ENCODE measurements at regions not wholly inside any gene's neighbourhood (a gene's known extent, or its start where the extent isn't known, plus 50 kb on each side); places are given as distances from the start of the nearest gene placed in this dataset.

DNA sequence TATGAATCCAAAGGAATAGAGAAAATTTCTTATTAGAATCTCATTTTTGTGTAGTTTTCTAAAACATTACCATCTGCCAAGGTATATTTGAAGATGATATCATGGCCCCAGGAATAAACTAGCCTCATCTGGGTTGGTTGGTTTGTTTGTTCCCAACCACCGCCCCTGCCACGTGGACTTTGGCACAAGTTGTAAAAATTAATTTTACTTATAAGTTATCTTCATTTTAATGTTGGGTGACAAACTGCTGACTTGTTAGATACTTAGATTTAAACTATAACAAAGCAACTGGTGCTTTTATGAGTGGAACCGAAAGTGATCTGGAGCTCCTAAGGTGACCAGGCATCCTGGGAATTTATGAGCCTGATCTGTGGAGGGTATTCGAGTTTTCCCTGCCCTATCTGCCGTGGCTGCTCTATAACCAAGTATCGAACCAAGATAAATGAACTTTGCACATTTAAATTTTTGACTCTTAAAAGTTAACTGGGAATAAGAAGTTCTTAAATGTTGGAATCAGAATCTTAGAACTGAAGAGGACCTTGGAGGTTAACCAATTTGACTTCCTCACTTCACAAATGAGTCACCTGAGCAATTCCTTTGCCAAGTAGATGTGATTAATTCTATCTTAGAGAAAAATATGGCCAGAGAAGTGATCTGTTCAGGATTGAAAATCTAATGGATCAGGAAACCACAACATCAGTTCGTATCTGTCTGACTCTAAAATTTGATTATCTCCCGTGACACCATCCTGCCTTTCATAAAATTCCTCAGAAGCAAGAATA, 129.1 kb upstream of the ARHGAP42 start:
- TF ChIP-seq EZH2 (IDR thresholded peaks at IDR 0.05; ENCODE audit: low read depth), result no peak
- TF ChIP-seq, protein P1, sequence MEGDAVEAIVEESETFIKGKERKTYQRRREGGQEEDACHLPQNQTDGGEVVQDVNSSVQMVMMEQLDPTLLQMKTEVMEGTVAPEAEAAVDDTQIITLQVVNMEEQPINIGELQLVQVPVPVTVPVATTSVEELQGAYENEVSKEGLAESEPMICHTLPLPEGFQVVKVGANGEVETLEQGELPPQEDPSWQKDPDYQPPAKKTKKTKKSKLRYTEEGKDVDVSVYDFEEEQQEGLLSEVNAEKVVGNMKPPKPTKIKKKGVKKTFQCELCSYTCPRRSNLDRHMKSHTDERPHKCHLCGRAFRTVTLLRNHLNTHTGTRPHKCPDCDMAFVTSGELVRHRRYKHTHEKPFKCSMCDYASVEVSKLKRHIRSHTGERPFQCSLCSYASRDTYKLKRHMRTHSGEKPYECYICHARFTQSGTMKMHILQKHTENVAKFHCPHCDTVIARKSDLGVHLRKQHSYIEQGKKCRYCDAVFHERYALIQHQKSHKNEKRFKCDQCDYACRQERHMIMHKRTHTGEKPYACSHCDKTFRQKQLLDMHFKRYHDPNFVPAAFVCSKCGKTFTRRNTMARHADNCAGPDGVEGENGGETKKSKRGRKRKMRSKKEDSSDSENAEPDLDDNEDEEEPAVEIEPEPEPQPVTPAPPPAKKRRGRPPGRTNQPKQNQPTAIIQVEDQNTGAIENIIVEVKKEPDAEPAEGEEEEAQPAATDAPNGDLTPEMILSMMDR (conservative IDR thresholded peaks at IDR 0.05), result no peak
- Histone ChIP-seq H4K20me1 (ENCODE audit: insufficient read depth) (no peaks in the 10 kb centered on the region), H3K4me3 (no peak overlapping the region), H3F3A (ENCODE audit: insufficient read depth, low read depth) (peaks cover 10% of the 10 kb centered on the region; the same call in 1 of the 2 replicates), H3K9me3 (ENCODE audit: insufficient read depth, low read depth) (no peaks in the 10 kb centered on the region), H3K27ac (no peak overlapping the region), H3K4me1 (replicated peaks; ENCODE audit: insufficient read depth) (peaks cover 24% of the 10 kb centered on the region), H3K79me2 (ENCODE audit: low read depth) (no peaks in the 10 kb centered on the region), H2AFZ (no peak overlapping the region), H3K9me2 (ENCODE audit: insufficient read depth) (no peaks in the 10 kb centered on the region), H3K27me3 (ENCODE audit: insufficient read depth, low read depth) (no peaks in the 10 kb centered on the region), H3K36me3 (ENCODE audit: low read depth) (no peaks in the 10 kb centered on the region), H3K4me2 (no peak overlapping the region)
- intact Hi-C loops (cut with micrococcal nuclease; ENCODE audit: unreplicated experiment), result no loop called here
- CTCF ChIA-PET, result no interaction called here
- DNase-seq, result no peak
- POLR2A ChIA-PET (ENCODE audit: unreplicated experiment), result no interaction called here
- BruUV-seq (replicated peaks), result no TSS peak

DNA sequence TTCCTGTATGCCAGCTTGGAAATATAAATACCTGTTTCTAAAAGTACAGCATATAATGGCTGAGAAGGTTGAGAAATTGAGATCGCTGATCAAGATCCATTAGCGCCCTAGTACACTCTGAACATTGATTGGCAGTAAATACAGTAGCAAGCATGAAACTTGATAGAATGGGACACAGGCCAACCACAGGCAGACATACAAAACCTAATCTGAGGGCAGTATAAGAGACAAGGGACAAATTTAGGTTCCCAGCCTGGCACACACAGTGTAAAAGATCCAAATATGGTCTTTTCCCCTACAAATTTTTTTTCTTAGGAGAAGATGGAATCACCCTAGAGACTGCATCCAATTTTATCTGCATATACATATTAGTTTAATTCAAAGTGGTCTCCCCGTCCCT, 126.5 kb upstream of the ARHGAP42 start:
- Histone ChIP-seq H3K4me3 (no peak overlapping the region), H3K27ac (no peak overlapping the region), H2AFZ (no peak overlapping the region), H3K9me3 (ENCODE audit: insufficient read depth, low read depth) (no peaks in the 10 kb centered on the region), H3K36me3 (ENCODE audit: low read depth) (no peaks in the 10 kb centered on the region), H3K27me3 (ENCODE audit: insufficient read depth, low read depth) (no peaks in the 10 kb centered on the region), H3F3A (ENCODE audit: insufficient read depth, low read depth) (peaks cover 10% of the 10 kb centered on the region; the same call in 1 of the 2 replicates), H3K9me2 (ENCODE audit: insufficient read depth) (no peaks in the 10 kb centered on the region), H3K4me2 (no peak overlapping the region), H3K79me2 (ENCODE audit: low read depth) (no peaks in the 10 kb centered on the region), H3K4me1 (replicated peaks; ENCODE audit: insufficient read depth) (peaks cover 24% of the 10 kb centered on the region), H4K20me1 (ENCODE audit: insufficient read depth) (no peaks in the 10 kb centered on the region)
- ChIA-PET POLR2A (ENCODE audit: unreplicated experiment) (no interaction called here), CTCF (no interaction called here)
- no TSS peak for BruUV-seq (replicated peaks)
- intact Hi-C loops (cut with micrococcal nuclease; ENCODE audit: unreplicated experiment), result loop anchor here (10.0 kb wide), 1 partner anchor 186 kb away; no protein-coding TSS in a partner anchor
- no peak for TF ChIP-seq EZH2 (IDR thresholded peaks at IDR 0.05; ENCODE audit: low read depth)
- TF ChIP-seq, protein P1 (conservative IDR thresholded peaks at IDR 0.05), result no peak
- no peak for DNase-seq

DNA sequence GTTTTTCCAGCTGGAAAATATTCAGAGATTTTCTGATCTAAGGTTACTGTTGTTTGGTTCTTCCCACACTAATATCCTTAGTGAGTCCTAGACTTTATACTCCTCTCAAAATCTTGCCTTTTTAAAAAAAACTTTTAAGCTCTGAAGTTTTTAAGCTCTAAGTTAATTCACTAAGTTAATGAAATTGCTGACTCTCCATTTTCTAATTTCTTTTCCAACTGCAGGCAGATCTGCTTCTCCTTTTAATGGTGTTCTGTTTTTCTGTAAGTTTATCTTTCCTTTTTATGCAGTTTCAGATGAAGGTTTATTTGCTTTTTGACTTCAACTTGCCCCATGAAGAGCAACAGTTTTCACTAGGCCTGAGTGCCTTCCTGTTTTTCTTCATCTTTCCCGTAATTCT, 125.8 kb upstream of the ARHGAP42 start:
- H2AFZ ChIP-seq, result no peak overlapping the region
- no TSS peak for BruUV-seq (replicated peaks)

More for the DNA sequence above, 125.8 kb upstream of the ARHGAP42 start:
- no peaks in the 10 kb centered on the region for H3K9me2 ChIP-seq (ENCODE audit: insufficient read depth)
- ChIA-PET CTCF (no interaction called here), POLR2A (ENCODE audit: unreplicated experiment) (no interaction called here)
- H3F3A ChIP-seq (ENCODE audit: insufficient read depth, low read depth), result peaks cover 10% of the 10 kb centered on the region; the same call in 1 of the 2 replicates
- H3K27me3 ChIP-seq (ENCODE audit: insufficient read depth, low read depth), result no peaks in the 10 kb centered on the region
- H3K36me3 ChIP-seq (ENCODE audit: low read depth), result no peaks in the 10 kb centered on the region
- H3K4me2 ChIP-seq, result peak overlapping the region; percentile 35; the same call in 1 of the 2 replicates
- H3K4me1 ChIP-seq (replicated peaks; ENCODE audit: insufficient read depth), result peaks cover 24% of the 10 kb centered on the region
- H3K27ac ChIP-seq, result 0 out of 2 replicates have a peak overlapping the region, but pooled peaks have one; percentile 7
- intact Hi-C loops (cut with micrococcal nuclease; ENCODE audit: unreplicated experiment), result loop anchor here (10.0 kb wide), 1 partner anchor 187 kb away; no protein-coding TSS in a partner anchor
- no peak overlapping the region for H3K4me3 ChIP-seq
- TF ChIP-seq, protein P1 (conservative IDR thresholded peaks at IDR 0.05), result no peak
- TF ChIP-seq EZH2 (IDR thresholded peaks at IDR 0.05; ENCODE audit: low read depth), result no peak
- H3K79me2 ChIP-seq (ENCODE audit: low read depth), result no peaks in the 10 kb centered on the region
- no peaks in the 10 kb centered on the region for H3K9me3 ChIP-seq (ENCODE audit: insufficient read depth, low read depth)
- H4K20me1 ChIP-seq (ENCODE audit: insufficient read depth), result no peaks in the 10 kb centered on the region
- DNase-seq, result no peak
